Progenitor cell of endocrine pancreas (in vitro differentiated cells): ENCODE measurements at regions not wholly inside any gene's neighbourhood (a gene's known extent, or its start where the extent isn't known, plus 50 kb on each side); places are given as distances from the start of the nearest gene placed in this dataset.
A peak's percentile ranks its signal among the peaks of the same experiment; 100 is the strongest.

Source experiments
- DNase-seq: peaks from one replicate; pipeline ENCODE4 v3.0.0; 2021; ENCODE audit warnings: low spot score; ENCODE audit not compliant: unreplicated experiment
- H3K27ac Mint-ChIP-seq: 2 replicates; pipeline ENCODE4 v1.8.0; 2021; ENCODE audit warnings: mild to moderate bottlenecking, moderate library complexity, mixed read lengths
- H3K27me3 Mint-ChIP-seq: 2 replicates; pipeline ENCODE4 v1.8.0; 2021; ENCODE audit warnings: mixed read lengths
- H3K36me3 Mint-ChIP-seq: 2 replicates; pipeline ENCODE4 v1.8.0; 2022; ENCODE audit warnings: mixed read lengths; ENCODE audit not compliant: insufficient read depth
- H3K4me1 Mint-ChIP-seq: 2 replicates; pipeline ENCODE4 v1.8.0; 2021; ENCODE audit warnings: low read depth, mixed read lengths
- H3K4me3 Mint-ChIP-seq: 2 replicates; pipeline ENCODE4 v1.8.0; 2021; ENCODE audit warnings: low read depth, mild to moderate bottlenecking, moderate library complexity, mixed read lengths
- H3K9me3 Mint-ChIP-seq: 2 replicates; pipeline ENCODE4 v1.8.0; 2021; ENCODE audit warnings: low read depth, mixed read lengths
- TF ChIP-seq, protein P1 (sequence below): fragments of 200-600 bp; sonication (generic); IDR thresholded peaks from one replicate; pipeline ENCODE4 v1.5.0; 2021; ENCODE audit warnings: antibody characterized with exemption, mild to moderate bottlenecking; ENCODE audit not compliant: unreplicated experiment

DNA sequence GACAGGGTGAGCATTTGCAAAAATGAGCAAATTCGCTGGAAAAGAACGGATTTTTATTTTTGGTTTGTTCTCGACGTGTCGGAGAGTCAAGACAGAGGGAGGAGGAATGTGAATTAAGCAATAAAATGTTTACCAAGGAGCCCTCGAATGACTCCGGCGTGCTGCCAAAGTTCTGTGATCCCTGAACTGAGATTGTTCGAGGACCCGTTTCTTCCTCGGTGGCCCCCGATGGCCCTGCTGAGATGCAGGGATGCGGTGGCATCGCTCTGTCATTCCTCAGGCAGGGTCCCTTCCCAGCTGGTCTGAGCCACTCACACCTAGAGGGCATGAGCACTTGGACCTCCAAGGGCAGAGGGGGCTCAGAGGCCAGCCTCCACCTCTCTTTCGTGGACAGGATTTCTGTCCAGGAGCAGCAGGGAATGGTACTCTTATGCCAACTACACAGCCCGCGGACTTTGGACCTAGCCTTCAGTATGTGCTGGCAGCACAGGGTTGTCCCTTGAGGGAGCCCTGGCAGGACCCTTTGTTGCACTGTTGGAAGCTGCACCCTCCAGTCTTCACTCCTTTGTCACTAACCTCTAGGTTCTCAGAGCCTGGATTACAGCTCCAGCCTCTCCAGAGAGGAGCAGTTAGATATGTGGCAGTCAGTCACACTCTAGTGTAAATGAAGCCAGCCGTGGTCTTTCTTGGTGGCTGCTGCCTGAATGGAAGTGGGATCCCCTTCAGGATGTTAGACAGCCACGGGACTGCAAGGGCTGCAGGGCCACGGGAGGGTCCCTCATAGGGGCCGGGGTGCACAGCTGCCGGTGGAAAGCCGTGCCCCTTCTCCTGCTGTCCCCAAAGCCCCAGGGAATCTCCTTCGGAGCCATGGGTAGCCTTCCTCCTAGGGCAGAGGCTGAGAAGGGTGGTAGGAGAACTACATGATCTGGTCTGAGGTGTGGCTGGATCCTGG is 109.4 kb upstream of the ANO1 start:
- Mint-ChIP-seq H3K27ac (no peak overlapping the region), H3K36me3 (no peaks in the 10 kb centered on the region), H3K27me3 (peaks cover 3% of the 10 kb centered on the region), H3K4me1 (peaks cover 59% of the 10 kb centered on the region), H3K9me3 (no peaks in the 10 kb centered on the region), H3K4me3 (no peak overlapping the region)
- TF ChIP-seq, protein P1, sequence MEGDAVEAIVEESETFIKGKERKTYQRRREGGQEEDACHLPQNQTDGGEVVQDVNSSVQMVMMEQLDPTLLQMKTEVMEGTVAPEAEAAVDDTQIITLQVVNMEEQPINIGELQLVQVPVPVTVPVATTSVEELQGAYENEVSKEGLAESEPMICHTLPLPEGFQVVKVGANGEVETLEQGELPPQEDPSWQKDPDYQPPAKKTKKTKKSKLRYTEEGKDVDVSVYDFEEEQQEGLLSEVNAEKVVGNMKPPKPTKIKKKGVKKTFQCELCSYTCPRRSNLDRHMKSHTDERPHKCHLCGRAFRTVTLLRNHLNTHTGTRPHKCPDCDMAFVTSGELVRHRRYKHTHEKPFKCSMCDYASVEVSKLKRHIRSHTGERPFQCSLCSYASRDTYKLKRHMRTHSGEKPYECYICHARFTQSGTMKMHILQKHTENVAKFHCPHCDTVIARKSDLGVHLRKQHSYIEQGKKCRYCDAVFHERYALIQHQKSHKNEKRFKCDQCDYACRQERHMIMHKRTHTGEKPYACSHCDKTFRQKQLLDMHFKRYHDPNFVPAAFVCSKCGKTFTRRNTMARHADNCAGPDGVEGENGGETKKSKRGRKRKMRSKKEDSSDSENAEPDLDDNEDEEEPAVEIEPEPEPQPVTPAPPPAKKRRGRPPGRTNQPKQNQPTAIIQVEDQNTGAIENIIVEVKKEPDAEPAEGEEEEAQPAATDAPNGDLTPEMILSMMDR, result no peak
- DNase-seq, result no peak

DNA sequence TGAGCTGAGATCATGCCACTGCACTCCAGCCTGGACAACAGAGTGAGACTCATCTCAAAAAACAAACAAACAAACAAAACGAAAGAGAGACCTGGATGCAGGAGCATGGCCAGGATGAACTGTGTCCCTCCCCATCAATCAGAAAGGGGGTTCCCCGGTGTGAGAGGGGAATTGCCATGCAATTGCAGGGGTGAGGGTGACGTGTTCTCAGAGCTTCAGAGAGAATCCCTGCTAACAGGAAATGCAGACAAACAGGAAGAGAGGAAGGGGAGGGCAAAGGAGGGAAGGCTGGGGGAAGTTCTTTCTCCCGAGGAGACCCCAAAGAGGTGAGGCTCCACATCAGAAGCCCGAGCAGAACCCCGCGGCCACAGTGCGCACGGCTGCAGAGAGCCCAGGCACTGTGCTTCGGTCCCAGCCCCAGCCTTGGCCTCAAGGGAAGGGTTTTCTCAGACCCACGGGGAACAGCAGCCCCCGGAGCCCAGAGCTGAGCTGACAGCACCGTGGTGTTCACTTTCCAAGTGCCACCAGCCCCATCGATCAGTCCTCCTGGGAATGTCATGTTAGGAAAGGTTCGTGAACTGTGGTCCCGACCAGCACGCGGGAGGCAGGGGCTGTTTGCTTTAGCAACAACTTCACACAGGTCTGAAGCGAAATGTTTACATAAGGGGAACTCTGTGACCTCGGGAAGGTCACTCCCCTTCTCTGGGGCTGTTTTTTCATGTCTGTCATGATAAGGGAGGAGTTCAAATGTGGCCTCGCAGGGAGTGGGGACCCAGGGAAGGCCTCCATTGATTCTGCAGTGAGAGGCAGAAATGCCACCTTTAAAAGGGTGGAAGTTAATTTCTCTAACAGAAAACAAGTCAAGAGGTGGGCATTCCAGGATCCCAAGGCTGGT is 108.0 kb upstream of the ANO1 start:
- Mint-ChIP-seq H3K27me3 (peaks cover 7% of the 10 kb centered on the region), H3K4me3 (peak overlapping the region; percentile 24), H3K27ac (peak overlapping the region; percentile 95), H3K4me1 (peaks cover 52% of the 10 kb centered on the region), H3K9me3 (no peaks in the 10 kb centered on the region), H3K36me3 (no peaks in the 10 kb centered on the region)
- TF ChIP-seq, protein P1, result no peak
- DNase-seq, result peak; percentile 26

DNA sequence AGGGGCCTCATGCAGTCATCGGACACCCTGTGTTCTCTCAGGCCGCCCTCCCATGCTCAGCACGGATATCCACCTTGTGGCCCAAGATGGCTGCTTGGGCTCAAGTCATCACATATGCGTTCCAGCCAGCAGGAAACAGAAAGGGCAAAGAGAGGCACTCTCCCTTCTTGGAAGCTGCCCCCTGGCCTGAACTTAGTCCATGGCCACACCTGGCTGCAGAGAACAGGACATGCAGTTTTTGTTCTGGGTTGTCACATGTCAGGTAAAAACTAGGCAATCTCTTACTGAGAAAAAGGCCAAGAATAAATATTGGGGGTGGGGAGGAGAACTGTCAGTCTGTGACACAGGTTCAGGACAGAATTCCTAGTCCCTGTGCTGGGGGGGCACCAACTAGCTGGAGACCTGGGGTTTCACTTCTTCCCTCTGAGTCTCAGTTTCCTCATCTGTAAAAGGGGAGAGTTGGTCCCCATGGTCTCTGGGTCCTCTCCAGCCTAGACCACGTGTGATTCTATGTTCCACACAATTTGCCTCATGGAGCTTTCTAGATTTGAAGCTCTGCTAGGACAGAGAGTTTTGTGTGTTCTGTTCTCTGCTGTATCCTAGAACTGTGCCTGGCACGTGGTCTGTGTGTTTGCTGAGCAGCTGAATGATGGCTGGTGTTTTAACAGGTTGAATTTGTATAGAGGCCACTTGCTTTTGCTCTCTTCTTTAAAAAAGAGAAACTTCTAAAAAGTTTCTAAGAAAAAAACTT is 107.2 kb upstream of the ANO1 start:
- Mint-ChIP-seq H3K9me3 (no peaks in the 10 kb centered on the region), H3K27ac (peak overlapping the region; percentile 95), H3K27me3 (peaks cover 9% of the 10 kb centered on the region), H3K4me1 (peaks cover 46% of the 10 kb centered on the region), H3K36me3 (no peaks in the 10 kb centered on the region), H3K4me3 (no peak overlapping the region)
- TF ChIP-seq, protein P1, result no peak
- no peak for DNase-seq

DNA sequence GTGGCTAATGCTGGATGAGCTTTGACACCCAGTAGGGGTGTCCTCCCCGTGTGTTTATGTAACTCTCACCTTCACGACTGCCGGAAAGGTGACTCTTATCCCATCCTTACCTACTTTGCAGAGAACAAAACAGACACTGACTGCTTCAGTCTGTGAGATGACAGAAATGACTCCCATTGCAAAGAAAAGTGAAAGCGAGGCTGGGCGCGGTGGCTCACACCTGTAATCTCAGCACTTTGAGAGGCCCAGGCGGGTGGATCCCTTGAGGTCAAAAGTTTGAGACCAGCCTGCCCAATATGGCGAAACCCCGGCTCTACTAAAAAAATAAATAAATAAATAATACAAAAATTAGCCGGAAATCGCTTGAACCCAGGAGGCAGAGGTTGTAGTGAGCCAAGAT is 106.4 kb upstream of the ANO1 start:
- H3K27me3 Mint-ChIP-seq, result peaks cover 14% of the 10 kb centered on the region
- H3K36me3 Mint-ChIP-seq, result no peaks in the 10 kb centered on the region
- no peaks in the 10 kb centered on the region for H3K9me3 Mint-ChIP-seq
- no peak overlapping the region for H3K4me3 Mint-ChIP-seq
- H3K4me1 Mint-ChIP-seq, result peaks cover 40% of the 10 kb centered on the region
- H3K27ac Mint-ChIP-seq, result peak overlapping the region; percentile 21
- DNase-seq, result no peak
- TF ChIP-seq, protein P1, result no peak

DNA sequence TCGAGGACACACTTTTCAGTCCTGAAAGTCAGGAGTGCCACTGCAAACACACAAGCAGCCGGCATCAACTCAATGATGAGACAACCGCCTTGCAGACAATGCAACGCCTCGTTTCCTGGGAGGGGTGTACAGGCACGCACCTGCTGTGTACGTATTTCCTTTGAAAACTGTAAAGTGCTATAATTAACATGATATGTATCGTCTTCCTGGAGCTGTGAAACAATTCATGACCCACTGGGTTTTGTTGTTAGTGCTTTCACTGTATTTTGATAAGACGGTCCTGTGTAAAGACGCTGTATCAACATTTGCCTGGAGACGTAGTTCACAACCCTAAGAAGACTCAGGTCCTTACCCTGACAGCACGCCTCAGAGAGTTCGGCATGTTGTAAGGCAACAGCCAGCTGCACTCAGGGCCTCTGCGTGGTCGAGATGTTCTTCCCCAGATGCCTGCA is 105.7 kb upstream of the ANO1 start:
- no peaks in the 10 kb centered on the region for H3K36me3 Mint-ChIP-seq
- H3K9me3 Mint-ChIP-seq, result no peaks in the 10 kb centered on the region
- DNase-seq, result no peak
- H3K27me3 Mint-ChIP-seq, result peaks cover 14% of the 10 kb centered on the region
- H3K27ac Mint-ChIP-seq, result peak overlapping the region; percentile 50
- no peak overlapping the region for H3K4me3 Mint-ChIP-seq
- peaks cover 38% of the 10 kb centered on the region for H3K4me1 Mint-ChIP-seq
- TF ChIP-seq, protein P1, result no peak
